SK-N-SH treated with all-trans-retinoic acid at 6 μM for 48 hours (cell line): ENCODE measurements at regions not wholly inside any gene's neighbourhood (a gene's known extent, or its start where the extent isn't known, plus 50 kb on each side); places are given as distances from the start of the nearest gene placed in this dataset.

Source experiments
- ATAC-seq: fragments of 200-7000 bp; cut with Tn5 transposase; 3 replicates; pipeline ENCODE4 v1.9.1; 2020; ENCODE audit warnings: mild to moderate bottlenecking, moderate library complexity
- ARNTL ChIP-seq: fragments of 450-650 bp; formaldehyde crosslinking; IDR thresholded peaks from 2 replicates; pipeline ENCODE4 v1.5.0; 2020; ENCODE audit warnings: low read depth, mild to moderate bottlenecking, moderate library complexity, borderline replicate concordance
- BACH2 ChIP-seq: fragments of 250-450 bp; sonication (Bioruptor Pico); IDR thresholded peaks from 2 replicates; pipeline ENCODE4 v1.9.0; 2021; ENCODE audit warnings: mild to moderate bottlenecking, borderline replicate concordance
- CREB5 ChIP-seq: fragments of 250-450 bp; sonication (Bioruptor Pico); IDR thresholded peaks from 2 replicates; pipeline ENCODE4 v1.5.1; 2020; ENCODE audit warnings: low read depth, mild to moderate bottlenecking, moderate library complexity
- CSRNP3 ChIP-seq: fragments of 250-450 bp; sonication (Bioruptor Pico); IDR thresholded peaks from 2 replicates; pipeline ENCODE4 v1.5.1; 2021; ENCODE audit warnings: mild to moderate bottlenecking, moderate library complexity
- ESRRG ChIP-seq: fragments of 250-450 bp; sonication (Bioruptor Pico); IDR thresholded peaks from 2 replicates; pipeline ENCODE4 v1.6.1; 2021; ENCODE audit warnings: mild to moderate bottlenecking
- GLIS3 ChIP-seq: fragments of 250-450 bp; sonication (Bioruptor Pico); IDR thresholded peaks from 2 replicates; pipeline ENCODE4 v1.5.0; 2020; ENCODE audit warnings: mild to moderate bottlenecking, moderate library complexity
- ISL1 ChIP-seq: fragments of 250-450 bp; sonication (Bioruptor Pico); IDR thresholded peaks from 2 replicates; pipeline ENCODE4 v2.1.2; 2022; ENCODE audit warnings: mild to moderate bottlenecking, moderate library complexity
- OSR1 ChIP-seq: fragments of 250-450 bp; sonication (Bioruptor Pico); IDR thresholded peaks from 2 replicates; pipeline ENCODE4 v1.8.0; 2022; ENCODE audit warnings: moderate library complexity, mild to moderate bottlenecking, inconsistent platforms
- PATZ1 ChIP-seq: fragments of 250-450 bp; sonication (Bioruptor Pico); IDR thresholded peaks from 2 replicates; pipeline ENCODE4 v1.8.0; 2020; ENCODE audit warnings: mild to moderate bottlenecking, moderate library complexity, borderline replicate concordance
- POU6F1 ChIP-seq: fragments of 250-450 bp; sonication (Bioruptor Pico); IDR thresholded peaks from 2 replicates; pipeline ENCODE4 v1.8.0; 2021; ENCODE audit warnings: low read depth, mild to moderate bottlenecking, moderate library complexity, borderline replicate concordance
- PPARA ChIP-seq: fragments of 250-450 bp; sonication (Bioruptor Pico); IDR thresholded peaks from 2 replicates; pipeline ENCODE4 v1.5.0; 2020; ENCODE audit warnings: mild to moderate bottlenecking, borderline replicate concordance
- RARB ChIP-seq: fragments of 250-450 bp; sonication (Bioruptor Pico); IDR thresholded peaks from 2 replicates; pipeline ENCODE4 v1.8.0; 2021; ENCODE audit warnings: mild to moderate bottlenecking, moderate library complexity
- SNAI2 ChIP-seq: fragments of 250-450 bp; sonication (Bioruptor Pico); IDR thresholded peaks from 2 replicates; pipeline ENCODE4 v1.5.0; 2020; ENCODE audit warnings: mild to moderate bottlenecking, moderate library complexity
- TCF4 ChIP-seq: fragments of 250-450 bp; sonication (Bioruptor Pico); IDR thresholded peaks from 2 replicates; pipeline ENCODE4 v1.8.0; 2021; ENCODE audit warnings: mild to moderate bottlenecking, moderate library complexity, borderline replicate concordance
- TOX ChIP-seq: fragments of 250-450 bp; sonication (Bioruptor Pico); IDR thresholded peaks from 2 replicates; pipeline ENCODE4 v1.8.0; 2021; ENCODE audit warnings: mild to moderate bottlenecking, moderate library complexity, borderline replicate concordance
- TSHZ2 ChIP-seq: fragments of 250-450 bp; sonication (Bioruptor Pico); IDR thresholded peaks from 2 replicates; pipeline ENCODE4 v1.5.0; 2020; ENCODE audit warnings: mild to moderate bottlenecking, moderate library complexity
- ZC3H10 ChIP-seq: fragments of 250-450 bp; sonication (Bioruptor Pico); IDR thresholded peaks from 2 replicates; pipeline ENCODE4 v1.5.1; 2021; ENCODE audit warnings: mild to moderate bottlenecking, moderate library complexity
- ZFP3 ChIP-seq: fragments of 250-450 bp; sonication (Bioruptor Pico); IDR thresholded peaks from 2 replicates; pipeline ENCODE4 v1.5.0; 2020; ENCODE audit warnings: mild to moderate bottlenecking, moderate library complexity
- ZFP30 ChIP-seq: fragments of 450-650 bp; formaldehyde crosslinking; IDR thresholded peaks from 2 replicates; pipeline ENCODE4 v1.5.0; 2022; ENCODE audit warnings: mild to moderate bottlenecking, moderate library complexity
- ZNF565 ChIP-seq: fragments of 450-650 bp; formaldehyde crosslinking; conservative IDR thresholded peaks from 2 replicates; pipeline ENCODE4 v1.5.0; 2020; ENCODE audit warnings: low read depth, mild to moderate bottlenecking, moderate library complexity
- ZNF70 ChIP-seq: fragments of 450-650 bp; formaldehyde crosslinking; IDR thresholded peaks from 2 replicates; pipeline ENCODE4 v1.5.0; 2020; ENCODE audit warnings: mild to moderate bottlenecking, moderate library complexity

GRCh38 chr10:131019696-131020095 lies 291.8 kb downstream of the TCERG1L start (continued):
- TF ChIP-seq GLIS3 (no peak), OSR1 (no peak), SNAI2 (no peak), TSHZ2 (CRISPR knock-in tag) (no peak)

- TF ChIP-seq ZNF70 (CRISPR knock-in tag): no peak
- TF ChIP-seq POU6F1 (CRISPR knock-in tag): no peak
- TF ChIP-seq OSR1: no peak
- TF ChIP-seq PPARA (CRISPR knock-in tag): no peak
- no peak for TF ChIP-seq ARNTL
- TF ChIP-seq CSRNP3 (CRISPR knock-in tag): no peak
- TF ChIP-seq, all 23 proteins: peak for 0
- no peak for ATAC-seq
Observed at GRCh38 chr10:131020775-131021174, 290.7 kb downstream of the TCERG1L start.

- no peak for ATAC-seq
- TF ChIP-seq ARNTL (no peak), TOX (CRISPR knock-in tag) (no peak), BACH2 (CRISPR knock-in tag) (no peak), PPARA (CRISPR knock-in tag) (no peak), ZFP30 (CRISPR knock-in tag) (no peak), TCF4 (CRISPR knock-in tag) (no peak), SNAI2 (no peak), ISL1 (CRISPR knock-in tag) (no peak), POU6F1 (CRISPR knock-in tag) (no peak), ZC3H10 (CRISPR knock-in tag) (no peak), CSRNP3 (CRISPR knock-in tag) (no peak), OSR1 (no peak), TSHZ2 (CRISPR knock-in tag) (no peak), RARB (CRISPR knock-in tag) (no peak), CREB5 (CRISPR knock-in tag) (no peak), ZNF565 (CRISPR knock-in tag) (no peak), PATZ1 (no peak), ESRRG (CRISPR knock-in tag) (no peak), ZFP3 (CRISPR knock-in tag) (no peak), GLIS3 (no peak)
- TF ChIP-seq, all 23 proteins: peak for 0
Observed at GRCh38 chr10:131021246-131021895, 290.1 kb downstream of the TCERG1L start.
